Testis (tissue), 2 donors: ENCODE measurements at regions not wholly inside any gene's neighbourhood (a gene's known extent, or its start where the extent isn't known, plus 50 kb on each side); places are given as distances from the start of the nearest gene placed in this dataset.

Experiments
- POLR2A ChIP-seq: fragments of 450-650 bp; IDR thresholded peaks from one replicate; pipeline ENCODE4 v1.6.1; 2017; ENCODE audit warnings: antibody characterized with exemption, mild to moderate bottlenecking, moderate library complexity
- TF ChIP-seq, protein P1 (sequence below), 3 experiments: fragments of 450-650 bp in 2 of 3; fragments of 200-600 bp in 1 of 3; sonication (generic) in 1 of 3; IDR thresholded peaks; one replicate each; pipeline ENCODE4 v1.5.1; 2016 to 2019; ENCODE audit warnings: antibody characterized with exemption in 3 of 3, mild to moderate bottlenecking in 2 of 3, moderate library complexity in 1 of 3

DNA sequence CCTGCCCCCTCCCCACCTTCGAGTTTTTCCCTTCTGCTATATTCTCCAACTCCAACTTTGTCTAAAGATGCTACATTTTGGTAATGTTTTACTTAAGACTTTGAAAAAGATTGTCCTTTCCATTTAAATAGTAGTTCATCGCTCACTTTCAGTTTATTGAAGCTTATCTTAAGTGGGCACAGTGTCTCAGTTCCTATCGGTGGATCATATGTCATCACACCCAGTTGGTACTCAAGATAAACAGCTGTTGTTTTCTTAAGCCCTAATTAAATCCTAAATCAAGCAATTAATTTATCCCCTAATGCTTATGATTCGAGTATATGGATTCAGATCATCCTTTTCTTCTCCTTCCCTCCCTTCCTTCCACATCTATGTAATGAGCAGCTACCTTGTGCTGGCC lies 210.7 kb downstream of the TLE3 start:
- TF ChIP-seq, protein P1, sequence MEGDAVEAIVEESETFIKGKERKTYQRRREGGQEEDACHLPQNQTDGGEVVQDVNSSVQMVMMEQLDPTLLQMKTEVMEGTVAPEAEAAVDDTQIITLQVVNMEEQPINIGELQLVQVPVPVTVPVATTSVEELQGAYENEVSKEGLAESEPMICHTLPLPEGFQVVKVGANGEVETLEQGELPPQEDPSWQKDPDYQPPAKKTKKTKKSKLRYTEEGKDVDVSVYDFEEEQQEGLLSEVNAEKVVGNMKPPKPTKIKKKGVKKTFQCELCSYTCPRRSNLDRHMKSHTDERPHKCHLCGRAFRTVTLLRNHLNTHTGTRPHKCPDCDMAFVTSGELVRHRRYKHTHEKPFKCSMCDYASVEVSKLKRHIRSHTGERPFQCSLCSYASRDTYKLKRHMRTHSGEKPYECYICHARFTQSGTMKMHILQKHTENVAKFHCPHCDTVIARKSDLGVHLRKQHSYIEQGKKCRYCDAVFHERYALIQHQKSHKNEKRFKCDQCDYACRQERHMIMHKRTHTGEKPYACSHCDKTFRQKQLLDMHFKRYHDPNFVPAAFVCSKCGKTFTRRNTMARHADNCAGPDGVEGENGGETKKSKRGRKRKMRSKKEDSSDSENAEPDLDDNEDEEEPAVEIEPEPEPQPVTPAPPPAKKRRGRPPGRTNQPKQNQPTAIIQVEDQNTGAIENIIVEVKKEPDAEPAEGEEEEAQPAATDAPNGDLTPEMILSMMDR (IDR thresholded peaks at IDR 0.05): no peak
- TF ChIP-seq POLR2A: no peak
